ENCODE measurements at regions not wholly inside any gene's neighbourhood (a gene's known extent, or its start where the extent isn't known, plus 50 kb on each side); places are given as distances from the start of the nearest gene placed in this dataset.

DNA sequence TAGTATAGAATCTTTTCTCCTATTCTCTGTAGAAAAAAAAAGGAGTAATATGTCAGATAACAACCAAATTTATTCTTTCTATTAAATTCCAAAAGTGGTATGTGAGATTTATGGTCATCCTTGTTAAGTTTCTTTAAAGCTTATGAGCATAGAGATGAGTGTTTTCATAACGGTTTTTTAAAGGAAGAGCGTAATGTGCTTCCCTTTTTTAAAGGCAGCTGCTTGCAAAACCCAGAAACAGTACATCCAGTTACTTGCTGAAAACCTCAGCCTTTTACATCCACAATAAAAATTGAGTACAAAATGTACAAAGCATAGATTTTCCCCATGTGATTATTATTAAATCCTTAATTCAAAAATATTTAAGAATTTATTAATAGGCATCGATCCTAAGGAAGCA is 53.6 kb upstream of the CD163 start:
- TF ChIP-seq, protein P1, sequence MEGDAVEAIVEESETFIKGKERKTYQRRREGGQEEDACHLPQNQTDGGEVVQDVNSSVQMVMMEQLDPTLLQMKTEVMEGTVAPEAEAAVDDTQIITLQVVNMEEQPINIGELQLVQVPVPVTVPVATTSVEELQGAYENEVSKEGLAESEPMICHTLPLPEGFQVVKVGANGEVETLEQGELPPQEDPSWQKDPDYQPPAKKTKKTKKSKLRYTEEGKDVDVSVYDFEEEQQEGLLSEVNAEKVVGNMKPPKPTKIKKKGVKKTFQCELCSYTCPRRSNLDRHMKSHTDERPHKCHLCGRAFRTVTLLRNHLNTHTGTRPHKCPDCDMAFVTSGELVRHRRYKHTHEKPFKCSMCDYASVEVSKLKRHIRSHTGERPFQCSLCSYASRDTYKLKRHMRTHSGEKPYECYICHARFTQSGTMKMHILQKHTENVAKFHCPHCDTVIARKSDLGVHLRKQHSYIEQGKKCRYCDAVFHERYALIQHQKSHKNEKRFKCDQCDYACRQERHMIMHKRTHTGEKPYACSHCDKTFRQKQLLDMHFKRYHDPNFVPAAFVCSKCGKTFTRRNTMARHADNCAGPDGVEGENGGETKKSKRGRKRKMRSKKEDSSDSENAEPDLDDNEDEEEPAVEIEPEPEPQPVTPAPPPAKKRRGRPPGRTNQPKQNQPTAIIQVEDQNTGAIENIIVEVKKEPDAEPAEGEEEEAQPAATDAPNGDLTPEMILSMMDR (IDR thresholded peaks at IDR 0.05 in 8 of 11, conservative IDR thresholded peaks at IDR 0.05 in 3 of 11), result no peak
- no peak for TF ChIP-seq POLR2A (IDR thresholded peaks at IDR 0.05)
- no peak for TF ChIP-seq POLR2AphosphoS5 (IDR thresholded peaks at IDR 0.05)

All from spleen (tissue), 7 donors.